ENCODE measurements at regions not wholly inside any gene's neighbourhood (a gene's known extent, or its start where the extent isn't known, plus 50 kb on each side); places are given as distances from the start of the nearest gene placed in this dataset.
"Not testable (repeated sequence)": the region's sequence is repeated elsewhere in the genome, so short reads cannot be mapped to it uniquely, and the experiment has no call there.

- Histone ChIP-seq H3K27ac (ENCODE audit: low read depth, low read length) (no peak overlapping the region), H3K4me1 (ENCODE audit: control insufficient read depth, insufficient read depth, low read length) (no peaks in the 10 kb centered on the region), H3K9me3 (ENCODE audit: control insufficient read depth, insufficient read depth, low read length) (no peaks in the 10 kb centered on the region), H3K27me3 (ENCODE audit: control insufficient read depth, insufficient read depth, low read length) (no peaks in the 10 kb centered on the region), H3K4me3 (ENCODE audit: low read depth, low read length) (no peak overlapping the region), H3K36me3 (ENCODE audit: control insufficient read depth, insufficient read depth, low read length) (no peaks in the 10 kb centered on the region)
- DNase-seq (ENCODE audit: low read depth in 4 of 6, low spot score in 6 of 6) = peak in 1 of 6 donors; percentile 0
Observed at GRCh38 chr2:193837111-193837738, 1642.5 kb upstream of the TMEFF2 start.

- H3K36me3 ChIP-seq (ENCODE audit: control insufficient read depth, insufficient read depth, low read length); H3K4me1 ChIP-seq (ENCODE audit: control insufficient read depth, insufficient read depth, low read length); H3K27me3 ChIP-seq (ENCODE audit: control insufficient read depth, insufficient read depth, low read length); H3K27ac ChIP-seq (ENCODE audit: low read depth, low read length); H3K4me3 ChIP-seq (ENCODE audit: low read depth, low read length); H3K9me3 ChIP-seq (ENCODE audit: control insufficient read depth, insufficient read depth, low read length): not testable (repeated sequence)
- 89% methylated on average over 11 of the region's 15 CpGs for WGBS (ENCODE audit: insufficient coverage)
- peak in 1 of 6 donors; percentile 0 for DNase-seq (ENCODE audit: low read depth in 4 of 6, low spot score in 6 of 6)
Observed at GRCh38 chr2:193836424-193837006, 1641.8 kb upstream of the TMEFF2 start.

GRCh38 chr2:193833895-193834294 is 1639.2 kb upstream of the TMEFF2 start:
- not testable (repeated sequence) for H3K27me3 ChIP-seq (ENCODE audit: control insufficient read depth, insufficient read depth, low read length); DNase-seq (ENCODE audit: low read depth in 4 of 6, low spot score in 6 of 6); H3K27ac ChIP-seq (ENCODE audit: low read depth, low read length); H3K4me3 ChIP-seq (ENCODE audit: low read depth, low read length); H3K36me3 ChIP-seq (ENCODE audit: control insufficient read depth, insufficient read depth, low read length); H3K4me1 ChIP-seq (ENCODE audit: control insufficient read depth, insufficient read depth, low read length); H3K9me3 ChIP-seq (ENCODE audit: control insufficient read depth, insufficient read depth, low read length)
- WGBS (ENCODE audit: insufficient coverage) = 0% methylated on average over 1 of the region's 2 CpGs

DNA sequence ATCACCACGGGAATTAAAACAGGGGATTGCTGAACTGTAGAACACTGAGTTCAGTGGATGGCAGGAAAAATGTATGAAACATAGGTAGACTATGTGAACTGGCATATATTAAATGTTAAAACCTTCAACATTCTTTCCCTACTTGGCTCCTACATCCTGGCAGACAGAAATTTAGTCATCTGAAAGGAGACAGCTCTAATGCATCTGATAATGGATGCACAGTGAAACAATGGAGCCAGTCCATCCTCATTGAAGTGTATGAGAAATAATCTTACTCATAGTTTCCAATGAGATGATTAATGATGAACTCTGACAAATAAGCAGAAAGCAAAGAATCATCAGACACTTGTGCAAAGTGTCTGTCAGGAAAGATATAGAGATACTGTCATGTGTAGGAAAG is 1629.7 kb upstream of the TMEFF2 start:
- Histone ChIP-seq H3K4me3 (ENCODE audit: low read depth, low read length) (no peak overlapping the region), H3K9me3 (ENCODE audit: control insufficient read depth, insufficient read depth, low read length) (peaks cover 1% of the 10 kb centered on the region), H3K27ac (ENCODE audit: low read depth, low read length) (no peak overlapping the region), H3K27me3 (ENCODE audit: control insufficient read depth, insufficient read depth, low read length) (no peaks in the 10 kb centered on the region), H3K36me3 (ENCODE audit: control insufficient read depth, insufficient read depth, low read length) (no peaks in the 10 kb centered on the region), H3K4me1 (ENCODE audit: control insufficient read depth, insufficient read depth, low read length) (no peaks in the 10 kb centered on the region)
- DNase-seq (ENCODE audit: low read depth in 4 of 6, low spot score in 6 of 6) = no peak
- no CpG with 5 or more reads among the region's 1 CpG for WGBS (ENCODE audit: insufficient coverage)

GRCh38 chr2:193818801-193819499 is 1624.2 kb upstream of the TMEFF2 start:
- DNase-seq (ENCODE audit: low read depth in 4 of 6, low spot score in 6 of 6) = peak in 1 of 6 donors; percentile 0
- Histone ChIP-seq H3K4me3 (ENCODE audit: low read depth, low read length) (no peak overlapping the region), H3K36me3 (ENCODE audit: control insufficient read depth, insufficient read depth, low read length) (no peaks in the 10 kb centered on the region), H3K4me1 (ENCODE audit: control insufficient read depth, insufficient read depth, low read length) (peaks cover 2% of the 10 kb centered on the region), H3K27me3 (ENCODE audit: control insufficient read depth, insufficient read depth, low read length) (no peaks in the 10 kb centered on the region), H3K27ac (ENCODE audit: low read depth, low read length) (no peak overlapping the region), H3K9me3 (ENCODE audit: control insufficient read depth, insufficient read depth, low read length) (peaks cover 1% of the 10 kb centered on the region)
- 98% methylated on average over 5 of the region's 5 CpGs for WGBS (ENCODE audit: insufficient coverage)

DNA sequence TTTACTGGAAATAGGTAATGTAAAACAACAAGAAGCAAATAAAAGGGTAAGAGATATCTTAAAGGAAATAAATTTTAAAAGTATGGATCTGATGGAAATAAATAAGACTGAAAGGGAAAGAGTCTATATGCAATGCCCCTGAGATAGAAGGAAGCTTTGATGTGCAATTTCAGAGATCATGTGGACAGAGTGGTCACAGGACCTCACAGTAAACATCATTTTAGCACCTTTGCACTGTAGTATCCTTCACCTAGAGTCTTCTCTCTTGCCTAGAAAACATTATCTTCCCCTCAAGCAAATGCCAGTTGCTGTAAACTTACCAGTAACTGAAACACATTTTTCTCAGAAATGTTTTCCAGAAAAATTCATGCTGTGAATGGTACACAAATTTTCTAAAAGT is 1621.3 kb upstream of the TMEFF2 start:
- no peaks in the 10 kb centered on the region for H3K27me3 ChIP-seq (ENCODE audit: control insufficient read depth, insufficient read depth, low read length)

DNA sequence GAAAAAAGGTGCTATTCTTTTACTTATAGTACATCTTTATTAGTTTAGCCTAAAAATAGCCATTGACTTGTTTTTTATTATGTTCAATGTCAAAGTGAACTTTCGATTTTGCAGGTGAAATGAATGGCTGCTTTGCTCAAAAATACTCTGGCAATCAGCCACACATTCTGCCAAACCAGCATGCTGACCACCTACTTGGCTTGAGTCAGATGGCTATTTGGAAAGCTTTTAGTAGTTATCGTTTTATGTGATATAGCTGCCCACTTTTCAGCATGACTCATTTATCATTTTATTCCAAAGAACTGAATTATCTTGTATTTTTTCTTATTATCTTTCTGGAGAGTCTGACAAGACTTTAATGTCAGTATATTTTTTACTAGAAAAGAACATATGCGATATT is 1615.8 kb upstream of the TMEFF2 start:
- Histone ChIP-seq H3K9me3 (ENCODE audit: control insufficient read depth, insufficient read depth, low read length) (no peaks in the 10 kb centered on the region), H3K27me3 (ENCODE audit: control insufficient read depth, insufficient read depth, low read length) (no peaks in the 10 kb centered on the region), H3K27ac (ENCODE audit: low read depth, low read length) (no peak overlapping the region), H3K4me1 (ENCODE audit: control insufficient read depth, insufficient read depth, low read length) (no peaks in the 10 kb centered on the region), H3K4me3 (ENCODE audit: low read depth, low read length) (no peak overlapping the region), H3K36me3 (ENCODE audit: control insufficient read depth, insufficient read depth, low read length) (no peaks in the 10 kb centered on the region)
- DNase-seq (ENCODE audit: low read depth in 4 of 6, low spot score in 6 of 6) = peak in 1 of 6 donors; percentile 43
- no CpG with 5 or more reads among the region's 3 CpGs for WGBS (ENCODE audit: insufficient coverage)

More for the DNA sequence above, 1621.3 kb upstream of the TMEFF2 start:
- Histone ChIP-seq H3K4me1 (ENCODE audit: control insufficient read depth, insufficient read depth, low read length) (peaks cover 2% of the 10 kb centered on the region), H3K4me3 (ENCODE audit: low read depth, low read length) (no peak overlapping the region), H3K27ac (ENCODE audit: low read depth, low read length) (no peak overlapping the region), H3K9me3 (ENCODE audit: control insufficient read depth, insufficient read depth, low read length) (peaks cover 1% of the 10 kb centered on the region), H3K36me3 (ENCODE audit: control insufficient read depth, insufficient read depth, low read length) (no peaks in the 10 kb centered on the region)
- peak in 1 of 6 donors; percentile 1 for DNase-seq (ENCODE audit: low read depth in 4 of 6, low spot score in 6 of 6)

DNA sequence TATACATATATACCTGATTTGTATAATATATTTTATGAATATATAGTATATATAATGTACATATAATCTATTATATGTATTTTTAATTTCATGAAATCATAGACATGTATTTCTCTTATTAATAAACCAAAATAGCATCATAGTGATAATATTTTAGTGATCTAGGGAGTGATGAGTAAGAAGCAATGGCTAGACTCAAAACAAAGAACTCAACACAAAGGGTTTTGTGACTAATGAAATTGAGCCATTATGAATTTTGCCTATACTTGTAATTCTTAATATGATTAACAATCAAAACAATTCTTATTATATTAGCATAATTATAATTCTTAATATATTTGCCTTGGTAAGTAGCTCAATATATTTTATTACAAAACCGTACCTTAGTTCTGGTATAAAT is 1614.1 kb upstream of the TMEFF2 start:
- no peak overlapping the region for H3K27ac ChIP-seq (ENCODE audit: low read depth, low read length)
- H3K27me3 ChIP-seq (ENCODE audit: control insufficient read depth, insufficient read depth, low read length) = no peaks in the 10 kb centered on the region
- no peaks in the 10 kb centered on the region for H3K9me3 ChIP-seq (ENCODE audit: control insufficient read depth, insufficient read depth, low read length)
- no CpG with 5 or more reads among the region's 1 CpG for WGBS (ENCODE audit: insufficient coverage)
- H3K4me1 ChIP-seq (ENCODE audit: control insufficient read depth, insufficient read depth, low read length) = no peaks in the 10 kb centered on the region
- no peak overlapping the region for H3K4me3 ChIP-seq (ENCODE audit: low read depth, low read length)
- peak in 1 of 6 donors; percentile 0 for DNase-seq (ENCODE audit: low read depth in 4 of 6, low spot score in 6 of 6)
- no peaks in the 10 kb centered on the region for H3K36me3 ChIP-seq (ENCODE audit: control insufficient read depth, insufficient read depth, low read length)

DNA sequence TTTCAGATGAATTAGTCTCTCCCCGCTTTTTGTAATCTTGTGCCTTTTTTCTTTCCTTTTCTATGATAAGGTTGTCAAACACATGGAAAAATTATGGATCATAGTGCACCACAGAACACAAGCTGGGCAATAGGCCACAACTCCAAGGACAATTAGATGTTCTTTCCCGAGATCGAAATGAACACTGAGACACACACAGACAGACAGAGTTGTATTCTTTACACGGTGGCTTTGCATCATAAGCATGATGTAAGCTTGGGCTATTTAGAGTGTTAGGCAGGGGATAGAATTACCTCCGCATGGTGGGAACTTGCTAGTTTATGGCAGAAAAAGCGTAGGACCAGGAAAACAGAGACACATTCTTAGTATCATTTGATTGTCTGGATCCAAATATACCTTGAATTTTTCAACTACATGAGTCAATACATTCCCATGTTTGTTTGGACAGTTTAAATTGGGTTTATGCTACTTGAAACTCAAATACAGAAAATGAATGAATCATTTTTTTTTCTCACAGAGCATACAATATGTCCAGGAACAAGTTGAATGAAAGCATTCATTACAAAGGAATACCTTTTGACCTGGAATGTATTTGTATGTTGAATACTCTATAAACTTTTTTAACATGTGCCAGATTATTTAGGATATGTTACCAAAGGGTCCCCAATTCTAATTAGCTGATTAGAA is 1611.5 kb upstream of the TMEFF2 start:
- Histone ChIP-seq H3K27me3 (ENCODE audit: control insufficient read depth, insufficient read depth, low read length) (no peaks in the 10 kb centered on the region), H3K4me1 (ENCODE audit: control insufficient read depth, insufficient read depth, low read length) (no peaks in the 10 kb centered on the region), H3K27ac (ENCODE audit: low read depth, low read length) (no peak overlapping the region), H3K36me3 (ENCODE audit: control insufficient read depth, insufficient read depth, low read length) (no peaks in the 10 kb centered on the region), H3K9me3 (ENCODE audit: control insufficient read depth, insufficient read depth, low read length) (no peaks in the 10 kb centered on the region), H3K4me3 (ENCODE audit: low read depth, low read length) (no peak overlapping the region)
- WGBS (ENCODE audit: insufficient coverage) = 80% methylated on average over 1 of the region's 6 CpGs
- no peak for DNase-seq (ENCODE audit: low read depth in 4 of 6, low spot score in 6 of 6)

All from spinal cord (tissue), 9 donors.